ENCODE measurements at regions not wholly inside any gene's neighbourhood (a gene's known extent, or its start where the extent isn't known, plus 50 kb on each side); places are given as distances from the start of the nearest gene placed in this dataset.

GRCh38 chr5:10894445-10895054 lies 133.5 kb upstream of the DAP start:
- H3K4me3 ChIP-seq = no peak overlapping the region
- no peaks in the 10 kb centered on the region for H3K36me3 ChIP-seq
- H3K9me3 ChIP-seq = peaks cover 0 to 9% (median 5%) of the 10 kb centered on the region in 4 donors
- TF ChIP-seq POLR2AphosphoS5 (IDR thresholded peaks at IDR 0.05) (no peak), EP300 (IDR thresholded peaks at IDR 0.05) (no peak), POLR2A (IDR thresholded peaks at IDR 0.05) (no peak), CTCF (IDR thresholded peaks at IDR 0.05) (no peak)
- no peak for DNase-seq
- WGBS, 5 donors = 70 to 76% (median 73%) methylated on average over 9 of the region's 9 CpGs
- H3K4me1 ChIP-seq = no peaks in the 10 kb centered on the region
- intact Hi-C loops (cut with DNase I; ENCODE audit: low total_unique reads) = no loop called here
- H3K27ac ChIP-seq = no peak overlapping the region
- H3K27me3 ChIP-seq = peaks cover 0 to 5% (median 0%) of the 10 kb centered on the region in 3 donors

GRCh38 chr5:10892911-10893215 lies 131.8 kb upstream of the DAP start:
- intact Hi-C loops (cut with DNase I; ENCODE audit: low total_unique reads) = no loop called here
- Histone ChIP-seq H3K27me3 (peaks cover 0 to 5% (median 0%) of the 10 kb centered on the region in 3 donors), H3K4me3 (no peak overlapping the region), H3K36me3 (no peaks in the 10 kb centered on the region), H3K9me3 (peaks cover 0 to 9% (median 5%) of the 10 kb centered on the region in 4 donors), H3K4me1 (no peaks in the 10 kb centered on the region), H3K27ac (no peak overlapping the region)
- no peak for DNase-seq
- WGBS, 5 donors = 79 to 92% (median 84%) methylated on average over 4 of the region's 4 CpGs
- no peak for TF ChIP-seq POLR2A (IDR thresholded peaks at IDR 0.05)
- TF ChIP-seq EP300 (IDR thresholded peaks at IDR 0.05) = no peak
- TF ChIP-seq POLR2AphosphoS5 (IDR thresholded peaks at IDR 0.05) = no peak
- no peak for TF ChIP-seq CTCF (IDR thresholded peaks at IDR 0.05)

- WGBS, 5 donors = 65 to 87% (median 76%) methylated on average over 5 of the region's 5 CpGs
Measured at GRCh38 chr5:10892147-10892910, 131.3 kb upstream of the DAP start.

GRCh38 chr5:10891193-10891592 lies 130.2 kb upstream of the DAP start:
- Histone ChIP-seq H3K36me3 (no peaks in the 10 kb centered on the region), H3K27ac (no peak overlapping the region), H3K4me3 (no peak overlapping the region), H3K27me3 (peaks cover 0 to 5% (median 0%) of the 10 kb centered on the region in 3 donors), H3K9me3 (peaks cover 0 to 9% (median 5%) of the 10 kb centered on the region in 4 donors), H3K4me1 (no peaks in the 10 kb centered on the region)
- intact Hi-C loops (cut with DNase I; ENCODE audit: low total_unique reads) = no loop called here
- 79 to 94% (median 86%) methylated on average over 1 of the region's 1 CpG for WGBS, 5 donors
- no peak for DNase-seq
- TF ChIP-seq POLR2A (IDR thresholded peaks at IDR 0.05) = no peak
- no peak for TF ChIP-seq CTCF (IDR thresholded peaks at IDR 0.05)
- no peak for TF ChIP-seq POLR2AphosphoS5 (IDR thresholded peaks at IDR 0.05)

More at GRCh38 chr5:10892147-10892910, 131.3 kb upstream of the DAP start:
- no peak for DNase-seq
- no peaks in the 10 kb centered on the region for H3K36me3 ChIP-seq
- peaks cover 0 to 5% (median 0%) of the 10 kb centered on the region in 3 donors for H3K27me3 ChIP-seq
- H3K27ac ChIP-seq = no peak overlapping the region
- peaks cover 0 to 9% (median 5%) of the 10 kb centered on the region in 4 donors for H3K9me3 ChIP-seq
- intact Hi-C loops (cut with DNase I; ENCODE audit: low total_unique reads) = no loop called here
- no peak for TF ChIP-seq POLR2AphosphoS5 (IDR thresholded peaks at IDR 0.05)
- H3K4me1 ChIP-seq = no peaks in the 10 kb centered on the region
- H3K4me3 ChIP-seq = no peak overlapping the region

- WGBS, 5 donors = 84 to 94% (median 92%) methylated on average over 2 of the region's 2 CpGs
- no peak for DNase-seq
- intact Hi-C loops (cut with DNase I; ENCODE audit: low total_unique reads) = no loop called here
- no peak for TF ChIP-seq POLR2A (IDR thresholded peaks at IDR 0.05)
- TF ChIP-seq EP300 (IDR thresholded peaks at IDR 0.05) = no peak
- TF ChIP-seq CTCF (IDR thresholded peaks at IDR 0.05) = no peak
- TF ChIP-seq POLR2AphosphoS5 (IDR thresholded peaks at IDR 0.05) = no peak
- H3K27ac ChIP-seq = no peak overlapping the region
- H3K4me3 ChIP-seq = no peak overlapping the region
- H3K9me3 ChIP-seq = peaks cover 0 to 9% (median 5%) of the 10 kb centered on the region in 4 donors
- no peaks in the 10 kb centered on the region for H3K36me3 ChIP-seq
- H3K27me3 ChIP-seq = no peaks in the 10 kb centered on the region
- no peaks in the 10 kb centered on the region for H3K4me1 ChIP-seq
Measured at GRCh38 chr5:10886497-10886896, 125.5 kb upstream of the DAP start.
